Endothelial cell of umbilical vein (primary cell): ENCODE measurements at regions not wholly inside any gene's neighbourhood (a gene's known extent, or its start where the extent isn't known, plus 50 kb on each side); places are given as distances from the start of the nearest gene placed in this dataset.

ENCODE experiments used
- BruUV-seq: library from RNA; stranded (reverse); fragments of 400-500 nt; replicated peaks from 2 replicates; lab custom pipeline; 2021; lab: Mats Ljungman, UMichigan
- CTCF ChIA-PET: fragments of 300-600, 350-600 bp; sonication (Branson Sonifier 250); formaldehyde crosslinking; loops from one replicate; lab custom pipeline; 2021; ENCODE audit warnings: antibody characterized with exemption, inconsistent platforms; lab: Charles Lee
- POLR2A ChIA-PET: fragments of 300-600, 350-600 bp; sonication (Branson Sonifier 250); formaldehyde crosslinking; loops from one replicate; lab custom pipeline; 2021; ENCODE audit warnings: antibody characterized with exemption, inconsistent platforms; lab: Charles Lee
- DNase-seq: peaks from one replicate; pipeline ENCODE4 v3.0.0-alpha.2; 2011; ENCODE audit warnings: low read depth, low spot score
- FAIRE-seq: peaks from 2 replicates; lab custom pipeline; 2011; peaks lifted over from hg19 to GRCh38; lab: Jason Lieb, UNC
- H2AFZ ChIP-seq: 2 replicates; pipeline ENCODE4 v1.6.0; 2012; ENCODE audit warnings: low read depth, low read length, control low read depth, inconsistent platforms
- H3K27ac ChIP-seq: 2 replicates; pipeline ENCODE4 v1.5.1; 2011; ENCODE audit warnings: low read depth, mild to moderate bottlenecking, control low read depth, low read length, moderate library complexity; ENCODE audit not compliant: insufficient read depth
- H3K27me3 ChIP-seq, 2 experiments: 2 replicates each; pipeline versions ENCODE4 v1.6.0 to v1.6.1; 2011; ENCODE audit warnings: low read length in 2 of 2, mixed read lengths in 1 of 2; ENCODE audit not compliant: control insufficient read depth in 2 of 2, insufficient read depth in 2 of 2
- H3K36me3 ChIP-seq, 2 experiments: 2 replicates in 1 of 2; 3 replicates in 1 of 2; pipeline ENCODE4 v1.5.1; 2011; ENCODE audit warnings: low read length in 2 of 2, mild to moderate bottlenecking in 1 of 2, moderate library complexity in 1 of 2; ENCODE audit not compliant: control insufficient read depth in 2 of 2, insufficient read depth in 2 of 2; ENCODE audit errors: extremely low read depth in 1 of 2
- H3K4me1 ChIP-seq: 3 replicates; pipeline ENCODE4 v1.5.1; 2011; ENCODE audit warnings: mild to moderate bottlenecking, low read length; ENCODE audit not compliant: control insufficient read depth, insufficient read depth; ENCODE audit errors: extremely low read depth
- H3K4me2 ChIP-seq: 2 replicates; pipeline ENCODE4 v1.6.1; 2011; ENCODE audit warnings: low read length, control low read depth, mixed read lengths; ENCODE audit not compliant: insufficient read depth
- H3K4me3 ChIP-seq, 3 experiments: fragments of 200-600 bp in 1 of 3; sonication (generic), shearing (Covaris generic) in 1 of 3; replicated peaks in 1 of 3; 2 replicates each; pipeline ENCODE4 v1.5.1; 2011 to 2016; ENCODE audit warnings: control low read depth in 3 of 3, low read length in 3 of 3, mild to moderate bottlenecking in 2 of 3, inconsistent platforms in 1 of 3, low read depth in 1 of 3, moderate library complexity in 1 of 3; ENCODE audit not compliant: insufficient read depth in 1 of 3
- H3K79me2 ChIP-seq: 2 replicates; pipeline ENCODE4 v1.6.0; 2012; ENCODE audit warnings: low read length, inconsistent platforms; ENCODE audit not compliant: control insufficient read depth, insufficient read depth
- H3K9ac ChIP-seq: replicated peaks from 2 replicates; pipeline ENCODE3; 2011; ENCODE audit warnings: low read length, control low read depth; ENCODE audit not compliant: insufficient read depth; ENCODE audit errors: extremely low read depth
- H3K9me1 ChIP-seq: replicated peaks from 3 replicates; pipeline ENCODE4 v1.6.0; 2011; ENCODE audit warnings: mild to moderate bottlenecking, low read length; ENCODE audit not compliant: control insufficient read depth, insufficient read depth; ENCODE audit errors: extremely low read depth
- H3K9me3 ChIP-seq: replicated peaks from 2 replicates; pipeline ENCODE4 v1.5.1; 2012; ENCODE audit warnings: low read length, inconsistent platforms; ENCODE audit not compliant: control insufficient read depth, insufficient read depth
- H4K20me1 ChIP-seq: replicated peaks from 2 replicates; pipeline ENCODE3; 2011; ENCODE audit warnings: mild to moderate bottlenecking, low read length; ENCODE audit not compliant: control insufficient read depth, insufficient read depth; ENCODE audit errors: extremely low read depth
- EZH2 ChIP-seq: IDR thresholded peaks from 2 replicates; pipeline ENCODE4 v1.6.1; 2012; ENCODE audit warnings: borderline replicate concordance, low read depth, mild to moderate bottlenecking, moderate library complexity, low read length, inconsistent platforms; ENCODE audit not compliant: severe bottlenecking
- FOS ChIP-seq: IDR thresholded peaks from 2 replicates; pipeline ENCODE4 v1.6.1; 2011; ENCODE audit warnings: mild to moderate bottlenecking, low read length, moderate library complexity, borderline replicate concordance; ENCODE audit not compliant: insufficient read depth
- GATA2 ChIP-seq: IDR thresholded peaks from 2 replicates; pipeline ENCODE4 v1.7.0; 2011; ENCODE audit warnings: low read depth, mild to moderate bottlenecking, moderate library complexity, mixed read lengths, low read length; ENCODE audit not compliant: insufficient read length, insufficient read depth
- JUN ChIP-seq: IDR thresholded peaks from 2 replicates; pipeline ENCODE4 v1.6.1; 2011; ENCODE audit warnings: borderline replicate concordance, low read depth; ENCODE audit not compliant: insufficient read length, insufficient read depth
- MYC ChIP-seq: IDR thresholded peaks from one replicate; pipeline ENCODE4 v1.6.1; 2011; ENCODE audit warnings: mild to moderate bottlenecking, low read depth, low read length
- POLR2A ChIP-seq: IDR thresholded peaks from 2 replicates; pipeline ENCODE4 v1.6.1; 2012; ENCODE audit warnings: low read depth, mild to moderate bottlenecking, control low read depth, low read length
- POLR2AphosphoS5 ChIP-seq: IDR thresholded peaks from 2 replicates; pipeline ENCODE4 v1.6.1; 2012; ENCODE audit warnings: low read depth, mild to moderate bottlenecking, control low read depth, low read length, moderate library complexity; ENCODE audit not compliant: insufficient read depth
- dilution Hi-C: fragments of 300-500 bp; cut with MboI; formaldehyde crosslinking; loops from one replicate; pipeline ENCODE4 v1.15.0; 2019; ENCODE audit warnings: low sequenced_read_pairs; ENCODE audit not compliant: extremely low pct_ligation_motif_present
- intact Hi-C: fragments of 100-400 bp; cut with micrococcal nuclease; formaldehyde crosslinking; loops from one replicate; pipeline ENCODE4 v1.10.0; 2022
- TF ChIP-seq, protein P1 (sequence below), 2 donors: IDR thresholded peaks; 1 replicate in 1 of 2; 2 replicates in 1 of 2; pipeline ENCODE4 v1.5.1; 2011; ENCODE audit warnings: low read length in 2 of 2, mild to moderate bottlenecking in 2 of 2, moderate library complexity in 2 of 2, control low read depth in 1 of 2, inconsistent platforms in 1 of 2, low read depth in 1 of 2; ENCODE audit not compliant: insufficient read depth in 1 of 2; ENCODE audit errors: extremely low read depth in 1 of 2
- TF ChIP-seq, protein P2 (sequence below): IDR thresholded peaks from 2 replicates; pipeline ENCODE4 v1.6.1; 2011; ENCODE audit not compliant: insufficient read depth, insufficient read length

GRCh38 chr7:41878309-41879295 lies 175.7 kb upstream of the INHBA start:
- Histone ChIP-seq H3K4me3 (no peak overlapping the region), H3K27me3 (no peaks in the 10 kb centered on the region), H4K20me1 (no peaks in the 10 kb centered on the region), H3K4me1 (no peaks in the 10 kb centered on the region), H3K36me3 (no peaks in the 10 kb centered on the region), H3K9me3 (no peaks in the 10 kb centered on the region), H3K79me2 (no peaks in the 10 kb centered on the region), H3K27ac (no peak overlapping the region), H2AFZ (no peak overlapping the region), H3K9ac (no peak overlapping the region), H3K4me2 (no peak overlapping the region), H3K9me1 (no peaks in the 10 kb centered on the region)
- TF ChIP-seq POLR2A (no peak), POLR2AphosphoS5 (no peak), FOS (no peak)
- DNase-seq (no peak), FAIRE-seq (no peak)
- POLR2A ChIA-PET, result no interaction called here
- no TSS peak for BruUV-seq
- dilution Hi-C loops (no loop called here), intact Hi-C loops (no loop called here)
- CTCF ChIA-PET, result interaction anchor here (1.1 to 1.4 kb wide), 2 partner anchors 62 to 65 kb away, joined by 3 read pairs; no protein-coding TSS in a partner anchor

- H2AFZ ChIP-seq, result no peak overlapping the region
- H3K9me3 ChIP-seq, result no peaks in the 10 kb centered on the region
- no peak overlapping the region for H3K27ac ChIP-seq
- CTCF ChIA-PET, result no interaction called here
- no peaks in the 10 kb centered on the region for H3K79me2 ChIP-seq
- no peaks in the 10 kb centered on the region for H3K27me3 ChIP-seq
- H4K20me1 ChIP-seq, result no peaks in the 10 kb centered on the region
- no peak for DNase-seq
- H3K36me3 ChIP-seq, result no peaks in the 10 kb centered on the region
- intact Hi-C loops, result no loop called here
- POLR2A ChIA-PET, result no interaction called here
- no peaks in the 10 kb centered on the region for H3K9me1 ChIP-seq
- no peak overlapping the region for H3K9ac ChIP-seq
- no peaks in the 10 kb centered on the region for H3K4me1 ChIP-seq
- dilution Hi-C loops, result no loop called here
- TF ChIP-seq FOS (no peak), GATA2 (no peak), POLR2A (no peak), POLR2AphosphoS5 (no peak), MYC (no peak), JUN (no peak), EZH2 (no peak)
- TF ChIP-seq, protein P1, sequence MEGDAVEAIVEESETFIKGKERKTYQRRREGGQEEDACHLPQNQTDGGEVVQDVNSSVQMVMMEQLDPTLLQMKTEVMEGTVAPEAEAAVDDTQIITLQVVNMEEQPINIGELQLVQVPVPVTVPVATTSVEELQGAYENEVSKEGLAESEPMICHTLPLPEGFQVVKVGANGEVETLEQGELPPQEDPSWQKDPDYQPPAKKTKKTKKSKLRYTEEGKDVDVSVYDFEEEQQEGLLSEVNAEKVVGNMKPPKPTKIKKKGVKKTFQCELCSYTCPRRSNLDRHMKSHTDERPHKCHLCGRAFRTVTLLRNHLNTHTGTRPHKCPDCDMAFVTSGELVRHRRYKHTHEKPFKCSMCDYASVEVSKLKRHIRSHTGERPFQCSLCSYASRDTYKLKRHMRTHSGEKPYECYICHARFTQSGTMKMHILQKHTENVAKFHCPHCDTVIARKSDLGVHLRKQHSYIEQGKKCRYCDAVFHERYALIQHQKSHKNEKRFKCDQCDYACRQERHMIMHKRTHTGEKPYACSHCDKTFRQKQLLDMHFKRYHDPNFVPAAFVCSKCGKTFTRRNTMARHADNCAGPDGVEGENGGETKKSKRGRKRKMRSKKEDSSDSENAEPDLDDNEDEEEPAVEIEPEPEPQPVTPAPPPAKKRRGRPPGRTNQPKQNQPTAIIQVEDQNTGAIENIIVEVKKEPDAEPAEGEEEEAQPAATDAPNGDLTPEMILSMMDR (IDR thresholded peaks at IDR 0.05; ENCODE audit: extremely low read depth in 1 of 2, insufficient read depth in 1 of 2, low read depth in 1 of 2, low read length in 2 of 2), result no peak
- TF ChIP-seq, protein P2, sequence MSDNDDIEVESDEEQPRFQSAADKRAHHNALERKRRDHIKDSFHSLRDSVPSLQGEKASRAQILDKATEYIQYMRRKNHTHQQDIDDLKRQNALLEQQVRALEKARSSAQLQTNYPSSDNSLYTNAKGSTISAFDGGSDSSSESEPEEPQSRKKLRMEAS, result no peak
- no peak for FAIRE-seq
- H3K4me2 ChIP-seq, result no peak overlapping the region
- no peak overlapping the region for H3K4me3 ChIP-seq
- no TSS peak for BruUV-seq
Observed at GRCh38 chr7:41877118-41877517, 174.2 kb upstream of the INHBA start.
